ENCODE measurements at regions not wholly inside any gene's neighbourhood (a gene's known extent, or its start where the extent isn't known, plus 50 kb on each side); places are given as distances from the start of the nearest gene placed in this dataset.

DNA sequence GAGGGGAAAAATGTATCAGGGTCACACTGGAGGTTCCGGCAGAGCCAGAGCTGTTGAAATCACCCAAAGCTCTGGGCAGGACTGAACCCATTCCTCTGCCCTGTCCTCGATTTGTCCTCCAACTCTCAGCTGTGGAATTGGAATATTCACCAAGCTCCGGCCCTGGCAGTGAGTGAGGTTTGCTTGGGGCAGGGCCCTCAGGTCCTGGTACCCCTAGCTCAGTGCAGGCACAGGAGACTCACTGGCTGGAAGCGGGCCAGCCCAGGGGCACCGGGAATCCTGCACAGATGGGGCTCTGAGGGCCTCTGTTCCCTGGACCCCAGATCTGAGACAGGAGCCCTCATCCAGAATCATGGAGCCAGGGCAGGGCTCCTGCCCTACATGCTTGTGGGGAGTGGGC, 1322.3 kb downstream of the UQCRFS1 start:
- H3K4me3 ChIP-seq, result no peak overlapping the region
- intact Hi-C loops (cut with DNase I), result no loop called here
- no peak overlapping the region for H3K27ac ChIP-seq
- H3K27me3 ChIP-seq, result no peaks in the 10 kb centered on the region
- H3K9me3 ChIP-seq, result no peaks in the 10 kb centered on the region
- TF ChIP-seq, protein P1, sequence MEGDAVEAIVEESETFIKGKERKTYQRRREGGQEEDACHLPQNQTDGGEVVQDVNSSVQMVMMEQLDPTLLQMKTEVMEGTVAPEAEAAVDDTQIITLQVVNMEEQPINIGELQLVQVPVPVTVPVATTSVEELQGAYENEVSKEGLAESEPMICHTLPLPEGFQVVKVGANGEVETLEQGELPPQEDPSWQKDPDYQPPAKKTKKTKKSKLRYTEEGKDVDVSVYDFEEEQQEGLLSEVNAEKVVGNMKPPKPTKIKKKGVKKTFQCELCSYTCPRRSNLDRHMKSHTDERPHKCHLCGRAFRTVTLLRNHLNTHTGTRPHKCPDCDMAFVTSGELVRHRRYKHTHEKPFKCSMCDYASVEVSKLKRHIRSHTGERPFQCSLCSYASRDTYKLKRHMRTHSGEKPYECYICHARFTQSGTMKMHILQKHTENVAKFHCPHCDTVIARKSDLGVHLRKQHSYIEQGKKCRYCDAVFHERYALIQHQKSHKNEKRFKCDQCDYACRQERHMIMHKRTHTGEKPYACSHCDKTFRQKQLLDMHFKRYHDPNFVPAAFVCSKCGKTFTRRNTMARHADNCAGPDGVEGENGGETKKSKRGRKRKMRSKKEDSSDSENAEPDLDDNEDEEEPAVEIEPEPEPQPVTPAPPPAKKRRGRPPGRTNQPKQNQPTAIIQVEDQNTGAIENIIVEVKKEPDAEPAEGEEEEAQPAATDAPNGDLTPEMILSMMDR (IDR thresholded peaks at IDR 0.05), result no peak
- no peak for DNase-seq (ENCODE audit: low spot score in 2 of 2)
- no peaks in the 10 kb centered on the region for H3K4me1 ChIP-seq
- no peaks in the 10 kb centered on the region for H3K36me3 ChIP-seq

DNA sequence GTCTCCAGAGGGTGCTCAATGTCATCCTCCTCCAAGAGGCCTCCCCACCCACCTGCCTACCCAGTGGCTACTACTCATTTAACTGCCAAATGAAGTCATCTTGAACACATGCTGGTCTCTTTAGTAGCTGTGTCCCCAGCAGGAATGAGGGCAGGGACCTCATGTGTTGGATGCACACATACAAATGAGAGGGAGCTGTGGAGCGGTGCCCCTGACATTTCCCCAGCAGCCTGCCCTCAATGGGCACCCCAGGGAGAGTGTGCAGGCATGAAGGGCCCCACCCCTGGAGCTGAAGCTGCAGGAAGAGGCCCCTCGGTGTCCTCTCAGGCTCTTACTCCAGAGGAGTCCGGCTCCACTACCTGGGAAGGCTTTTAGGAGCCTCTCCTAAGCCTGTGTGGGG, 1322.7 kb downstream of the UQCRFS1 start:
- intact Hi-C loops (cut with DNase I), result no loop called here
- H3K27ac ChIP-seq, result no peak overlapping the region
- H3K4me3 ChIP-seq, result no peak overlapping the region
- H3K36me3 ChIP-seq, result no peaks in the 10 kb centered on the region
- H3K4me1 ChIP-seq, result no peaks in the 10 kb centered on the region
- no peak for DNase-seq (ENCODE audit: low spot score in 2 of 2)
- no peaks in the 10 kb centered on the region for H3K9me3 ChIP-seq
- no peaks in the 10 kb centered on the region for H3K27me3 ChIP-seq
- TF ChIP-seq, protein P1 (IDR thresholded peaks at IDR 0.05), result no peak

DNA sequence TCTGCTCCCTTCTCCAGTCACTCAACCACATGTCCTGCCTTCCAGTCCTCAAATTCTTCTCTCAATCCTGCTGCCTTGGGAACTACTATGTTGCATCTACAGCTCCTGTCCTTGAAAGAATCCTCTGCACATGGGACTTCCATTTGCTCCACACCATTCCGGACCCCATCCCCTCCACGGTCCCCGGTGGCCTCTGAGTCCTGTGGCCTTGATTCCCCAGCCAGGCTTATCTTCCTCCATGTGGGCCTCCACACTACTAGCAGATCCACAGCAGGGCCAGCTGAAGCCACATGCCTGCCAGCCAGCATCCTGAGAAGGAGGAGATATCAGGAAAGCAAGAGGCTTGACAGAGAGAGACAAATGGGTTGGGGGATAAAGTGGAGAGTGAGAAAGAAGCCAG, 1323.8 kb downstream of the UQCRFS1 start:
- Histone ChIP-seq H3K9me3 (no peaks in the 10 kb centered on the region), H3K4me3 (no peak overlapping the region), H3K27ac (no peak overlapping the region), H3K4me1 (no peaks in the 10 kb centered on the region), H3K36me3 (no peaks in the 10 kb centered on the region), H3K27me3 (no peaks in the 10 kb centered on the region)
- no peak for DNase-seq (ENCODE audit: low spot score in 2 of 2)
- intact Hi-C loops (cut with DNase I), result no loop called here
- TF ChIP-seq, protein P1 (IDR thresholded peaks at IDR 0.05), result no peak

DNA sequence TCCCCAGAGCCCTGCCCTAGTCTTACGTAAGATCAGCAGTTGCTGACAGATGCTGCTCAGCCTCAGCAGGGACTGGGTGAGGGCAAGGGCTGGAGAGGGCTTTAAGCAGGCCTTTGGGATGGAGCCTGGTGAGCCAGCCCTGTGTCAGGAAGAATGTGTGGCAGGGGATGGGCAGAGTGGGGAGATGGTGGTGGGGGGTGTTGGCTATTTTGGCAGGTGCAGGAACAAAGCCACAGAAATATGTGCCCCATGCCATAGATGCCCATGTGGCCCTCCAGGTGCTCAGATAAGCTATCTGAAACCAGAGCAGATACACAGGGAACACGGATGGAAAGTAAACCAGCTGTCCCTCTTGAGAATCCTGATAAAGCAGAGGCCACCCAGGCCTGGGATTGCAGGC, 1325.0 kb downstream of the UQCRFS1 start:
- intact Hi-C loops (cut with DNase I), result no loop called here
- no peak for DNase-seq (ENCODE audit: low spot score in 2 of 2)
- Histone ChIP-seq H3K9me3 (no peaks in the 10 kb centered on the region), H3K4me1 (no peaks in the 10 kb centered on the region), H3K27ac (no peak overlapping the region), H3K36me3 (no peaks in the 10 kb centered on the region), H3K27me3 (no peaks in the 10 kb centered on the region), H3K4me3 (no peak overlapping the region)
- TF ChIP-seq, protein P1 (IDR thresholded peaks at IDR 0.05), result no peak

DNA sequence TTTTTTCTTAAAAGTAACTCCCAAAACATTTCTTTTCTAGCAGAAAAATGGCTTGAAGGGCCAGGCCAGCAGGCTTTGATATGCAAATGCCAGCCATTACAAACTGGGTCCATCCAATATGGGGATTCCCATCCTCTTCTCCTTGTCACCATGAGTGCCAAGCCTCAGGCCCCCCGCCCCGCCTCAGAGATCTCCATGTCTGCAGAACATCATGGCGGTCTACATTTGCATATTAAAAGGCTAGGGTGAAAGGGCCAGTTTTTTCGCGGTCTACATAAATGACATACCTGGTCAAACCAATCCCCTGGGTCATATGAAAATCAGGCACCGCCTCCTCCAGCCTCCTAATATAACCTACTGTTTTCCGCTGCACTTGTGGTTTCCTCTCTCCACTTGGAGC, 1327.6 kb downstream of the UQCRFS1 start:
- DNase-seq (ENCODE audit: low spot score in 2 of 2), result no peak
- Histone ChIP-seq H3K4me3 (no peak overlapping the region), H3K27ac (no peak overlapping the region), H3K36me3 (no peaks in the 10 kb centered on the region), H3K27me3 (no peaks in the 10 kb centered on the region), H3K9me3 (no peaks in the 10 kb centered on the region), H3K4me1 (no peaks in the 10 kb centered on the region)
- intact Hi-C loops (cut with DNase I), result no loop called here
- TF ChIP-seq, protein P1 (IDR thresholded peaks at IDR 0.05), result no peak

DNA sequence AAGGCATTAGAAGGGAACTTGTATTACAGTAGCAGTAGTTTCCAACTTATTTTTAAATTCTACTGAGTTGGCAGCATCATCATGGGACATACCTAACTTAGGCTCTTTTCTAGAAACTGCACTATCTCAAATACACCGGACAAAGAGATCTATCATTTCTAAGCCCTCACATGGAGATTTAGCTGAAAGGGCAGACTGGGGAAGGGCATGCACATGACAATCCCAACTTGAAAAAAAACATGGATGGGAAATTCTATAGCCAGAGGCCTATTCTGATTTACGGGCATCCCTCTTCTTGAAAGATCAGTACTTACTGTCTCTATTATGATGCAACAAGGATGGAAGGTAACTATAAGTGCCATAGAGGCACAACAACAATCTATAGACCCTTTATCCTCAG, 1328.6 kb downstream of the UQCRFS1 start:
- no peaks in the 10 kb centered on the region for H3K27me3 ChIP-seq
- no peaks in the 10 kb centered on the region for H3K9me3 ChIP-seq
- DNase-seq (ENCODE audit: low spot score in 2 of 2), result no peak
- H3K36me3 ChIP-seq, result no peaks in the 10 kb centered on the region
- no peak overlapping the region for H3K27ac ChIP-seq
- H3K4me1 ChIP-seq, result no peaks in the 10 kb centered on the region
- H3K4me3 ChIP-seq, result no peak overlapping the region
- TF ChIP-seq, protein P1 (IDR thresholded peaks at IDR 0.05), result no peak
- intact Hi-C loops (cut with DNase I), result no loop called here
